ENCODE measurements at regions not wholly inside any gene's neighbourhood (a gene's known extent, or its start where the extent isn't known, plus 50 kb on each side); places are given as distances from the start of the nearest gene placed in this dataset.

DNA sequence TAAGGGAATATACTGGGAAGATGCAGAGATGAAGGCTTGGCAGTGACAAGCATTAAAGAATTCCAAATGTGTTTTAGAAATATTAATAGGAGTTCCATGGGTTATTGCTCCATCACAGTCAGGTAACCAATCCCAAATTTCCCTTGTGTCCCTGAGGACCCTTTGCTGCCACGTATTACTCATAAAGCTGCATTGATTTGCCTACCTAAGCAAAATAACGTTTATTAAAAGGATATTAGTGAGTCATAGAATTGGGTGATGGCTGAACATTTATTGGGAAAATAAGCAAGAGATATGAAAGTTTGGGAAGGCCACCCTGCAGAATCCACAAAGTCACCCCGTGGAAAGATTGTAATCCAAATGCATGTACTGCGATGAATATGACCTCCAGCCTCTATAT is 782.1 kb downstream of the RAPGEF2 start:
- Mint-ChIP-seq H3K36me3 (no peaks in the 10 kb centered on the region), H3K27me3 (ENCODE audit: low read depth) (no peaks in the 10 kb centered on the region), H3K4me1 (no peaks in the 10 kb centered on the region), H3K4me3 (no peak overlapping the region), H3K9me3 (peaks cover 6% of the 10 kb centered on the region), H3K27ac (no peak overlapping the region)
- ChIA-PET POLR2A (no interaction called here), CTCF (no interaction called here)
- TF ChIP-seq, protein P1, sequence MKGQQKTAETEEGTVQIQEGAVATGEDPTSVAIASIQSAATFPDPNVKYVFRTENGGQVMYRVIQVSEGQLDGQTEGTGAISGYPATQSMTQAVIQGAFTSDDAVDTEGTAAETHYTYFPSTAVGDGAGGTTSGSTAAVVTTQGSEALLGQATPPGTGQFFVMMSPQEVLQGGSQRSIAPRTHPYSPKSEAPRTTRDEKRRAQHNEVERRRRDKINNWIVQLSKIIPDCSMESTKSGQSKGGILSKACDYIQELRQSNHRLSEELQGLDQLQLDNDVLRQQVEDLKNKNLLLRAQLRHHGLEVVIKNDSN (CRISPR knock-in tag; IDR thresholded peaks at IDR 0.05): no peak
- TF ChIP-seq, protein P2, sequence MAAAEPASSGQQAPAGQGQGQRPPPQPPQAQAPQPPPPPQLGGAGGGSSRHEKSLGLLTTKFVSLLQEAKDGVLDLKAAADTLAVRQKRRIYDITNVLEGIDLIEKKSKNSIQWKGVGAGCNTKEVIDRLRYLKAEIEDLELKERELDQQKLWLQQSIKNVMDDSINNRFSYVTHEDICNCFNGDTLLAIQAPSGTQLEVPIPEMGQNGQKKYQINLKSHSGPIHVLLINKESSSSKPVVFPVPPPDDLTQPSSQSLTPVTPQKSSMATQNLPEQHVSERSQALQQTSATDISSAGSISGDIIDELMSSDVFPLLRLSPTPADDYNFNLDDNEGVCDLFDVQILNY (CRISPR knock-in tag; IDR thresholded peaks at IDR 0.05): no peak
- TF ChIP-seq, protein P3, sequence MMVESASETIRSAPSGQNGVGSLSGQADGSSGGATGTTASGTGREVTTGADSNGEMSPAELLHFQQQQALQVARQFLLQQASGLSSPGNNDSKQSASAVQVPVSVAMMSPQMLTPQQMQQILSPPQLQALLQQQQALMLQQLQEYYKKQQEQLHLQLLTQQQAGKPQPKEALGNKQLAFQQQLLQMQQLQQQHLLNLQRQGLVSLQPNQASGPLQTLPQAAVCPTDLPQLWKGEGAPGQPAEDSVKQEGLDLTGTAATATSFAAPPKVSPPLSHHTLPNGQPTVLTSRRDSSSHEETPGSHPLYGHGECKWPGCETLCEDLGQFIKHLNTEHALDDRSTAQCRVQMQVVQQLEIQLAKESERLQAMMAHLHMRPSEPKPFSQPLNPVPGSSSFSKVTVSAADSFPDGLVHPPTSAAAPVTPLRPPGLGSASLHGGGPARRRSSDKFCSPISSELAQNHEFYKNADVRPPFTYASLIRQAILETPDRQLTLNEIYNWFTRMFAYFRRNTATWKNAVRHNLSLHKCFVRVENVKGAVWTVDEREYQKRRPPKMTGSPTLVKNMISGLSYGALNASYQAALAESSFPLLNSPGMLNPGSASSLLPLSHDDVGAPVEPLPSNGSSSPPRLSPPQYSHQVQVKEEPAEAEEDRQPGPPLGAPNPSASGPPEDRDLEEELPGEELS (CRISPR knock-in tag; IDR thresholded peaks at IDR 0.05): no peak
- TF ChIP-seq GTF2I (CRISPR knock-in tag; conservative IDR thresholded peaks at IDR 0.05) (no peak), RORB (CRISPR knock-in tag; IDR thresholded peaks at IDR 0.05) (no peak), ZNF121 (CRISPR knock-in tag; IDR thresholded peaks at IDR 0.05) (no peak), CREM (CRISPR knock-in tag; IDR thresholded peaks at IDR 0.05) (no peak), NFATC4 (CRISPR knock-in tag; IDR thresholded peaks at IDR 0.05) (no peak), JUN (CRISPR knock-in tag; IDR thresholded peaks at IDR 0.05) (no peak), TP53 (CRISPR knock-in tag; IDR thresholded peaks at IDR 0.05) (no peak), ESRRA (CRISPR knock-in tag; IDR thresholded peaks at IDR 0.05; ENCODE audit: borderline replicate concordance) (no peak), ZNF219 (CRISPR knock-in tag; IDR thresholded peaks at IDR 0.05; ENCODE audit: borderline replicate concordance) (no peak), OVOL2 (CRISPR knock-in tag; IDR thresholded peaks at IDR 0.05; ENCODE audit: borderline replicate concordance) (no peak)
- TF ChIP-seq, protein P4, sequence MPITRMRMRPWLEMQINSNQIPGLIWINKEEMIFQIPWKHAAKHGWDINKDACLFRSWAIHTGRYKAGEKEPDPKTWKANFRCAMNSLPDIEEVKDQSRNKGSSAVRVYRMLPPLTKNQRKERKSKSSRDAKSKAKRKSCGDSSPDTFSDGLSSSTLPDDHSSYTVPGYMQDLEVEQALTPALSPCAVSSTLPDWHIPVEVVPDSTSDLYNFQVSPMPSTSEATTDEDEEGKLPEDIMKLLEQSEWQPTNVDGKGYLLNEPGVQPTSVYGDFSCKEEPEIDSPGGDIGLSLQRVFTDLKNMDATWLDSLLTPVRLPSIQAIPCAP (CRISPR knock-in tag; IDR thresholded peaks at IDR 0.05): no peak
- TF ChIP-seq, protein P5, sequence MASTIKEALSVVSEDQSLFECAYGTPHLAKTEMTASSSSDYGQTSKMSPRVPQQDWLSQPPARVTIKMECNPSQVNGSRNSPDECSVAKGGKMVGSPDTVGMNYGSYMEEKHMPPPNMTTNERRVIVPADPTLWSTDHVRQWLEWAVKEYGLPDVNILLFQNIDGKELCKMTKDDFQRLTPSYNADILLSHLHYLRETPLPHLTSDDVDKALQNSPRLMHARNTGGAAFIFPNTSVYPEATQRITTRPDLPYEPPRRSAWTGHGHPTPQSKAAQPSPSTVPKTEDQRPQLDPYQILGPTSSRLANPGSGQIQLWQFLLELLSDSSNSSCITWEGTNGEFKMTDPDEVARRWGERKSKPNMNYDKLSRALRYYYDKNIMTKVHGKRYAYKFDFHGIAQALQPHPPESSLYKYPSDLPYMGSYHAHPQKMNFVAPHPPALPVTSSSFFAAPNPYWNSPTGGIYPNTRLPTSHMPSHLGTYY (CRISPR knock-in tag; IDR thresholded peaks at IDR 0.05): no peak
- TF ChIP-seq, protein P6, sequence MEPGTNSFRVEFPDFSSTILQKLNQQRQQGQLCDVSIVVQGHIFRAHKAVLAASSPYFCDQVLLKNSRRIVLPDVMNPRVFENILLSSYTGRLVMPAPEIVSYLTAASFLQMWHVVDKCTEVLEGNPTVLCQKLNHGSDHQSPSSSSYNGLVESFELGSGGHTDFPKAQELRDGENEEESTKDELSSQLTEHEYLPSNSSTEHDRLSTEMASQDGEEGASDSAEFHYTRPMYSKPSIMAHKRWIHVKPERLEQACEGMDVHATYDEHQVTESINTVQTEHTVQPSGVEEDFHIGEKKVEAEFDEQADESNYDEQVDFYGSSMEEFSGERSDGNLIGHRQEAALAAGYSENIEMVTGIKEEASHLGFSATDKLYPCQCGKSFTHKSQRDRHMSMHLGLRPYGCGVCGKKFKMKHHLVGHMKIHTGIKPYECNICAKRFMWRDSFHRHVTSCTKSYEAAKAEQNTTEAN (CRISPR knock-in tag; IDR thresholded peaks at IDR 0.05): no peak
- TF ChIP-seq, protein P7, sequence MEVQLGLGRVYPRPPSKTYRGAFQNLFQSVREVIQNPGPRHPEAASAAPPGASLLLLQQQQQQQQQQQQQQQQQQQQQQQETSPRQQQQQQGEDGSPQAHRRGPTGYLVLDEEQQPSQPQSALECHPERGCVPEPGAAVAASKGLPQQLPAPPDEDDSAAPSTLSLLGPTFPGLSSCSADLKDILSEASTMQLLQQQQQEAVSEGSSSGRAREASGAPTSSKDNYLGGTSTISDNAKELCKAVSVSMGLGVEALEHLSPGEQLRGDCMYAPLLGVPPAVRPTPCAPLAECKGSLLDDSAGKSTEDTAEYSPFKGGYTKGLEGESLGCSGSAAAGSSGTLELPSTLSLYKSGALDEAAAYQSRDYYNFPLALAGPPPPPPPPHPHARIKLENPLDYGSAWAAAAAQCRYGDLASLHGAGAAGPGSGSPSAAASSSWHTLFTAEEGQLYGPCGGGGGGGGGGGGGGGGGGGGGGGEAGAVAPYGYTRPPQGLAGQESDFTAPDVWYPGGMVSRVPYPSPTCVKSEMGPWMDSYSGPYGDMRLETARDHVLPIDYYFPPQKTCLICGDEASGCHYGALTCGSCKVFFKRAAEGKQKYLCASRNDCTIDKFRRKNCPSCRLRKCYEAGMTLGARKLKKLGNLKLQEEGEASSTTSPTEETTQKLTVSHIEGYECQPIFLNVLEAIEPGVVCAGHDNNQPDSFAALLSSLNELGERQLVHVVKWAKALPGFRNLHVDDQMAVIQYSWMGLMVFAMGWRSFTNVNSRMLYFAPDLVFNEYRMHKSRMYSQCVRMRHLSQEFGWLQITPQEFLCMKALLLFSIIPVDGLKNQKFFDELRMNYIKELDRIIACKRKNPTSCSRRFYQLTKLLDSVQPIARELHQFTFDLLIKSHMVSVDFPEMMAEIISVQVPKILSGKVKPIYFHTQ (CRISPR knock-in tag; IDR thresholded peaks at IDR 0.05): no peak
- TF ChIP-seq, protein P8, sequence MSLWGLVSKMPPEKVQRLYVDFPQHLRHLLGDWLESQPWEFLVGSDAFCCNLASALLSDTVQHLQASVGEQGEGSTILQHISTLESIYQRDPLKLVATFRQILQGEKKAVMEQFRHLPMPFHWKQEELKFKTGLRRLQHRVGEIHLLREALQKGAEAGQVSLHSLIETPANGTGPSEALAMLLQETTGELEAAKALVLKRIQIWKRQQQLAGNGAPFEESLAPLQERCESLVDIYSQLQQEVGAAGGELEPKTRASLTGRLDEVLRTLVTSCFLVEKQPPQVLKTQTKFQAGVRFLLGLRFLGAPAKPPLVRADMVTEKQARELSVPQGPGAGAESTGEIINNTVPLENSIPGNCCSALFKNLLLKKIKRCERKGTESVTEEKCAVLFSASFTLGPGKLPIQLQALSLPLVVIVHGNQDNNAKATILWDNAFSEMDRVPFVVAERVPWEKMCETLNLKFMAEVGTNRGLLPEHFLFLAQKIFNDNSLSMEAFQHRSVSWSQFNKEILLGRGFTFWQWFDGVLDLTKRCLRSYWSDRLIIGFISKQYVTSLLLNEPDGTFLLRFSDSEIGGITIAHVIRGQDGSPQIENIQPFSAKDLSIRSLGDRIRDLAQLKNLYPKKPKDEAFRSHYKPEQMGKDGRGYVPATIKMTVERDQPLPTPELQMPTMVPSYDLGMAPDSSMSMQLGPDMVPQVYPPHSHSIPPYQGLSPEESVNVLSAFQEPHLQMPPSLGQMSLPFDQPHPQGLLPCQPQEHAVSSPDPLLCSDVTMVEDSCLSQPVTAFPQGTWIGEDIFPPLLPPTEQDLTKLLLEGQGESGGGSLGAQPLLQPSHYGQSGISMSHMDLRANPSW (CRISPR knock-in tag; conservative IDR thresholded peaks at IDR 0.05; ENCODE audit: low read depth): no peak
- TF ChIP-seq, protein P9, sequence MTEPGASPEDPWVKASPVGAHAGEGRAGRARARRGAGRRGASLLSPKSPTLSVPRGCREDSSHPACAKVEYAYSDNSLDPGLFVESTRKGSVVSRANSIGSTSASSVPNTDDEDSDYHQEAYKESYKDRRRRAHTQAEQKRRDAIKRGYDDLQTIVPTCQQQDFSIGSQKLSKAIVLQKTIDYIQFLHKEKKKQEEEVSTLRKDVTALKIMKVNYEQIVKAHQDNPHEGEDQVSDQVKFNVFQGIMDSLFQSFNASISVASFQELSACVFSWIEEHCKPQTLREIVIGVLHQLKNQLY (CRISPR knock-in tag; IDR thresholded peaks at IDR 0.05): no peak
- ATAC-seq: no peak
- DNase-seq (ENCODE audit: low spot score): no peak

All from WTC11 (cell line).